HG02798 (cell line): ENCODE measurements at regions not wholly inside any gene's neighbourhood (a gene's known extent, or its start where the extent isn't known, plus 50 kb on each side); places are given as distances from the start of the nearest gene placed in this dataset.

Experiments used
- ATAC-seq: cut with Tn5 transposase; IDR thresholded peaks from one replicate; pipeline ENCODE4 v1.9.1; 2021; ENCODE audit warnings: mild to moderate bottlenecking; ENCODE audit not compliant: unreplicated experiment, poor library complexity

- no peak for ATAC-seq
Measured at GRCh38 chr13:72141855-72142519, 275.0 kb upstream of the DACH1 start.

GRCh38 chr13:72139192-72139591 lies 272.2 kb upstream of the DACH1 start:
- no peak for ATAC-seq

- no peak for ATAC-seq
Measured at GRCh38 chr13:72132075-72132474, 265.1 kb upstream of the DACH1 start.

GRCh38 chr13:72129117-72129516 lies 262.1 kb upstream of the DACH1 start:
- ATAC-seq: no peak

- ATAC-seq: no peak
Measured at GRCh38 chr13:72127031-72127430, 260.0 kb upstream of the DACH1 start.

- no peak for ATAC-seq
Measured at GRCh38 chr13:72126424-72126823, 259.4 kb upstream of the DACH1 start.

GRCh38 chr13:72125561-72125960 lies 258.6 kb upstream of the DACH1 start:
- ATAC-seq: no peak

GRCh38 chr13:72122661-72123255 lies 255.8 kb upstream of the DACH1 start:
- no peak for ATAC-seq

GRCh38 chr13:72121466-72121865 lies 254.5 kb upstream of the DACH1 start:
- no peak for ATAC-seq

- no peak for ATAC-seq
Measured at GRCh38 chr13:72120632-72121031, 253.6 kb upstream of the DACH1 start.

GRCh38 chr13:72113931-72114330 lies 246.9 kb upstream of the DACH1 start:
- no peak for ATAC-seq

GRCh38 chr13:72113076-72113475 lies 246.1 kb upstream of the DACH1 start:
- ATAC-seq: no peak

- ATAC-seq: no peak
Measured at GRCh38 chr13:72112216-72112615, 245.2 kb upstream of the DACH1 start.

- ATAC-seq: no peak
Measured at GRCh38 chr13:72109863-72110262, 242.9 kb upstream of the DACH1 start.

- ATAC-seq: no peak
Measured at GRCh38 chr13:72104656-72105180, 237.7 kb upstream of the DACH1 start.

GRCh38 chr13:72101768-72102400 lies 234.9 kb upstream of the DACH1 start:
- no peak for ATAC-seq

- ATAC-seq: no peak
Measured at GRCh38 chr13:72100339-72100738, 233.3 kb upstream of the DACH1 start.

GRCh38 chr13:72097568-72097967 lies 230.6 kb upstream of the DACH1 start:
- ATAC-seq: no peak

GRCh38 chr13:72093262-72093661 lies 226.3 kb upstream of the DACH1 start:
- ATAC-seq: no peak

GRCh38 chr13:72074663-72075062 lies 207.7 kb upstream of the DACH1 start:
- no peak for ATAC-seq

GRCh38 chr13:72072261-72072660 lies 205.3 kb upstream of the DACH1 start:
- no peak for ATAC-seq

GRCh38 chr13:72071713-72072112 lies 204.7 kb upstream of the DACH1 start:
- no peak for ATAC-seq
